ENCODE measurements at regions not wholly inside any gene's neighbourhood (a gene's known extent, or its start where the extent isn't known, plus 50 kb on each side); places are given as distances from the start of the nearest gene placed in this dataset.

- TF ChIP-seq POLR2A (IDR thresholded peaks at IDR 0.05) (no peak), CTCF (IDR thresholded peaks at IDR 0.05 in 8 of 11, conservative IDR thresholded peaks at IDR 0.05 in 3 of 11) (no peak)
Observed at GRCh38 chr10:121260377-121260776, 337.9 kb downstream of the FGFR2 start.
